Stimulated activated CD8-positive, alpha-beta memory T cell treated with anti-CD3 and anti-CD28 coated beads, Interleukin-4, amount 100 ng/mL, for 48 hours (primary cell): ENCODE measurements at regions not wholly inside any gene's neighbourhood (a gene's known extent, or its start where the extent isn't known, plus 50 kb on each side); places are given as distances from the start of the nearest gene placed in this dataset.

ENCODE experiments used
- DNase-seq: peaks from one replicate; pipeline ENCODE4 v3.0.0-alpha.2; 2020

DNA sequence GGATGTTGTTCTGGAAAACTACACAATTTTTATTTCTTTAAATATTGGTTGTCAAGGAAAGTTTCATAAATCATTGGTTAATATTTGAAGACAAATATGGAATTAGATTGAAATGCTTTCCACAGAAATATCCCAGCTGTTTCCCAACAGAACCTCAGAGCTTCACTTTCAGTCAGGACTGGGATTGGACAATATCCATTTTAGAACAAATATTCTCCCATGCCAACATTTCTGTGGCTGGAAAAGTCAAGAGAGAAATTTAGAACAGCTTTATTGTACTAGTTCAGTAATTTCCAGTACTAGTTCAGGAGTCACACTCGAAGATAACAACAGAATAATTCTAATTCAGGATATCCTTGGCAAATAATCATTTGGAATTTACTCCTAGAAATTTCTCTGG, 116.1 kb upstream of the TUT7 start:
- no peak for DNase-seq

DNA sequence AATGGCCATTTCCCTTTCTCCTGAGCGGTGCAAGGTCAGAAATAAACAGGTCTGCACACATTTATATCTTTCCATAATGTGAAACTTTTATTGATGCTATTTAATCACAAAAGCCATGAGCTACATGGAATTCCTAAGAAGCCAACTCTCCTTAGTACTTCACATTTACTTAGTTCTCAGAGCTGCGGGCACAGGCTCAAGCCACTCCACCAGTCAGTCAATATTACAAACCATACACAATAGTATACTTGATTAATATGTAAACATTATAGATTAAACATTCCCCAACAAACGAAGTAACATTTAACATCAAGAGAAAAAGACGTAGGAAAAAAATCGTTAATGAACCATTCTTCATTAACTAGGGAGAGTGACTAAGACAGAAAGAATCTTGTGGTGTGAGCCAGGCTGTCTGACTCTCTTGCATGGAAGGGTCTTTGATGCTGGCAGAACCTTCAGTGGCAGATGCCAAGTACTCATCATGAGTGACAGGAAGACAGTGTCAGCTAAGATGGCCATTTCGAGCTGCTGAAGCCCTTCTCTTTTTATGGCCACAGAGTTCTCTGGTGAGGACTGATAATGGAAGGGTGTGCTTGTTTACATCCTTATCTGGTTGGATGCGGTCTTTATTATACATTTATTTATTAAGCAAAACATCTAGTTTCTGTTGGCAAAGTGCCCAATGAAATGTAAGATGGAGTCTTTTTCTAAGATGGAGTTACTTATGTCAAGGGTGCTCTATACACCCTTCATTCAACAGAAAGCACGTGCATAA, 115.5 kb upstream of the TUT7 start:
- DNase-seq = no peak

GRCh38 chr9:86464242-86464641, 110.0 kb upstream of the TUT7 start:
- DNase-seq = no peak

GRCh38 chr9:86460216-86461002, 106.2 kb upstream of the TUT7 start:
- DNase-seq = no peak

DNA sequence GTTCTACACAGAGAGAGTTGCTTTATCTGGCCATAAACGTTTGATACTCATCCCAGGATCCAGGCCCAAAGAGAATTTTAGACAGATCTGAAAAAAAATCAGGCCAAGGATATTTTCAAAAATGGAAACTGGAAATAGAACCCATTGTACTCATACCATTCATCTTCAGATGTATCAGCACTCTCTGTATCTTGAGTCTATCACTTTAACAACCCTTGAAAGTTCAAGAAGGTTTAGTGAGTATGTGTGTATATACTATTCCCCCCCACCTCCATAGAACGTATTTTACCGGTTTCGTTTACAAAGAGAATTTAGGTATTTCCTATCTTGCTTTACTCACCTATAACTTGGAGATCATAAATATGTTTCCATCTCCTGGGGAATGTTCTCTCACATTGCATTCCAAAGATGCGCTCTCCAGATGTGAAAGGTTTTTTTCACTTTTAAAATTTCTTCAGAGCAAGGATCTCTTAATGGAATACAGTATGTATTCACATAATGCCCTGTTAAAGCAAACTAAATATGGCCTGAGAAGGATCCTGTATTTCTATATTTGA, 105.5 kb upstream of the TUT7 start:
- no peak for DNase-seq

DNA sequence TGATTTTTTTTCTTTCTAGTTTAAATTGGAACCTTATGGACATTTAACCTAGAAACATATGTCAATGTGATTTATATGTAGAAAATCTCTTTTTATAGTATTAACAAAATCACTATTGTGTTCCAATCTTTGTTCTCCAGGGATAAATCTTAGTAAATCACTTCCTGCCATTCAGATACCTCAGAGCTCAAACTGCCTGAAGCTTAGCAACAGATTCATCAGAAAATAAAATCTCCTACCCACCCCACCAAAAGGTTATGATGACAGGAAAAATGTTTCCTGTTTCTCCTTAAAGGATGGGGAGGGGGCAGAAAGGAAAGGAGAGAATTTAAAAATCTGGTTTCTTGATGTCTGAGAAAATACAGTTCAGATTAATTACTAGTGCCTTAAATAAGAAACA, 105.0 kb upstream of the TUT7 start:
- DNase-seq = no peak

DNA sequence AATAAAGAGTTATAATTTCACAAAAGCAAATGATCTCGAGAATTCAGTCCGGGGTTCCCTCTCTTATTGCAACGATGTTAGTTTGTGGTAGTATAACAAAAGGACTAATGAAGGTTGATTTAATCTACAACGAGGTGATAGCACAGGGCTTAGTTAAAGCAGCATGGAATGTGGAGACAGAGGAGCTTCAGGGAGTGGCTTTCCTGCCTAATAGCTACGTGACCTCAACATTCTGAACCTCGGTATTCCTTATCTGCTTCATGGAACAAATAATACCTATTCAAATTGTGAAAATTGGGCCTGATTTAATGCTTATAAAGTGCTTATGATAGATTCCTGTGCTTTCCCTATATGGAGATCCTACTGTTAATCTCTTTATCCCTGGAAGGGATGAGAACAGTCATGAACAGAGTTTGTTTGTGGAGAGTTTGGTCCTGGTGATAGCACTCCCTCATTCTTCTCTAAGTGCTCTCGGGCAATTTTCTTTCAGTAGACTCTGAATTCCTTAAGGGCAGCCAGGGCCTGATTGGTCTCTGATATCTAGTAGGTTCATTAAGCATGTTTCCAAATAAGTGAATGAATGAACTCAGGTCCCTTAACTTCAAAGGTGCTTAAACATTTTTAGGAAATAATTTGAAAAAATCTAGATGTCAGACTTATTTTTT, 104.1 kb upstream of the TUT7 start:
- DNase-seq = no peak

GRCh38 chr9:86456416-86456815, 102.2 kb upstream of the TUT7 start:
- DNase-seq = no peak

DNA sequence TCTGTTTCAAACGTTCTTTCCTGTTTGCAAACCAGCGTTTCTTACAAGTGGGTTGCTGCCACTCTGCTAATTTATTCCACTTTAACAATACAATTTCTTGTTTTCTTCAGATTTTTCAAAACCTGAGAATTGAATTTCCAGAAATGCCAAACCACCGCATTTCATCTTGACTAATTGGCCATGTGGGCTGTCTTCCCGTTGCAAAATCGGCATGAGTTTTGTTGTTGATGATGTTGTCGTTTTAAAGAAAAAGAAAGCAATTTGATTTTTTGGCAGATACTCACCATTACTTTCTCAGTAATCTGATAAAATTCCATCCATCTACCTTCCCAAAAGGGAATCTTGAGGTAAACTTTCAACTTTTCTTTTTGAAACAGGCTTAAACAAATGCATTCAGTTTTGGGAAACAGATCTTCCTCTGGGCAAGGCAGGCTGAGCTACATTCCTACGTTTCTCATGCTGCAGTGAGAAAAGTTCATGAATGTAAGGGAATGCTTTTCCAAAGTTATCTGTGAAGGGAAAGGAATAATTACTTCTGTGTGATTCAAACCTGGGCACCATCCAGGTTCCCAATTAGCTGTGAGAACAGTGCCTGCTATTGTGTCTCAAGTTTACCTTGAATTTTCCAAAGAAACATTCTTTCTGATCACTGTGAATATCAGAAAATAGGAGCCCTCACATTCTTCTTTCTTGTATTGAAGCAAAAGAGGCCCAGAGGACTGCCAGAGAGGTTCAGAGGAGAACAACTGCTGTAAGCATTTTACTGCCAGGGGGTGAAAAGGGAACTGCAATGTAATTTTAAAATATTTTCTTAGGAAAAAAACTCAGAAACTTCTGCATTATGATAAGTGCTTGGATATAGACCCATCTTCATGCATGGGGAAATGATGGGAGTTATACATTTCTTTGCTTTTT, 100.7 kb upstream of the TUT7 start:
- DNase-seq = no peak

- DNase-seq = no peak
Measured at GRCh38 chr9:86452201-86452828, 98.1 kb upstream of the TUT7 start.

GRCh38 chr9:86449246-86449645, 95.0 kb upstream of the TUT7 start:
- no peak for DNase-seq

DNA sequence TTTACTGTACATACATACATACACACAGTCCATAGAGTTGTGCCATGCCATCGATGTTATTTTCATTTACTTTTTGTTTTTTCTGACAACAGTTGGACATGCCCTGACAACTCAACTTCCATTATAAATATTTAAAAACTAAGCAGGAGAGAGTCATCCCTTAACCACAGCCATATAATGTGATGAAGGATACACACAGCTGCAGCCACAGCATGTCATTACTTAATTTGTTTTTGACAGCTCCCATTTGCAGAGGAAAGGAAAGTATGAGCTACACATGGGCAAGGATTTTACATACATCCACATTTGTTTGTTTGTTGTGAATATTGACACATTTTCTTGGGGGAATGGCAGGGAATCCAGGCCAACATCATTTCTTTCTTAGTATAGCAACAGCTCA, 91.5 kb upstream of the TUT7 start:
- DNase-seq = no peak

- DNase-seq = no peak
Measured at GRCh38 chr9:86443992-86444391, 89.8 kb upstream of the TUT7 start.

- no peak for DNase-seq
Measured at GRCh38 chr9:86434039-86434726, 80.0 kb upstream of the TUT7 start.

GRCh38 chr9:86424251-86424891, 70.2 kb upstream of the TUT7 start:
- DNase-seq = no peak

DNA sequence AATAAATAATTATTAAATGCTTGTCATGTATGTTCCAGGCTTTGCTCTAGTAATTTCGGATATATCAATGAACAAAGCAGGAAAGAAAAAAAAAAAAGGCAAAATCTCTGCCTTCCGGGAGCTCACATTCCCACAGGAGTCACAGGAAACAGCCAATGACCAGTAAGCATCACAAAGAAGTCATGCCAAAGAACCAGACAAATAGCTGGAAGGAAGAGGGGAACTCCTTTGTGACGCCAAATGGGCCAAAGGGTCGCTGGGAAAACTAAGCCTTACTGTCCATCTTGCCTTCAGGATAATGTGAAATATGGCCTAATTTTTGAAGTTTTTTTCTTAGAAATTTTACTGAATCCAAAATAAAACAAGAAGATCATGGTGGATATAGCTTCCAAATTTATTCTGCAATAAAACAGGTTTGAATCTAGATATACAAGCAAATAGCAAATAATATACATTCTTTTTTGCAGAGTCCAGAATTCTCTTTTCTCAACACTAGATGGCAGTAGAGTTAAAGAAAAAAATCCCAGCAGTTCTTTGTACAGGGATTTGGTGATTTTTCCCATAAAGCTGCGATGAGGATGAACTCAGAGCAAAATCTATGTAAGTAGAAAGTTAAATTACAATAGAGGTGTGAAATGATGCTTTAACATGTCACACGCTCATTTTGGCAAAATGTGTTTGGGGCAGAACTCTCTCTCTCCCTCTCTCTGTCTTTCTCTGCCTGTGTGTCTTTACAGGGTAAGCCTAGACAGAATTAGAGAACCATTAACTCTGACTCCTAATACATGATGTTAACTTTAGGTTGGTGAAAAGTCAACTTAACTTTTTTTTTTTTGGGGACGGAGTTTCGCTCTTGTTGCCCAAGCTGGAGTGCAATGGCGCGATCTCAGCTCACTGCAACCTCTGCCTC, 60.0 kb upstream of the TUT7 start:
- no peak for DNase-seq

GRCh38 chr9:86410281-86410680, 56.1 kb upstream of the TUT7 start:
- DNase-seq = no peak

DNA sequence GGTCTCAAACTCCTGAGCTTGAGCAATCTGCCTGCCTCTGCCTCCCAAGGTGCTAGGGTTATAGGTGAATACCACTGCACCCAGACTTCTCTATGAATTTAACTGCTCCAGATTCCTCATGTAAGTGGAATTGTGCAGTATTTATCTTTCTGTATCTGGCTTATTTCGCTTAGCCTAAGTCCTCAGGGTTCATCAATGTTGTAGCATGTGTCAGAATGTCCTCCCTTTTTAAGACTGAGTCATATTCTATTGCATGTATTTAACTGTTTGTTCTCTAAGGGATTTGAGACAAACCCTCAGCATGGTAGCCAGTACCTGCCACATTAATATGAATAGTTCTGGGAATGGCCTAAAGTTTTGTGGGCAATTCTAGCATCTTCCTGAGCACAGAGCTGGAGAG, 53.9 kb upstream of the TUT7 start:
- no peak for DNase-seq

DNA sequence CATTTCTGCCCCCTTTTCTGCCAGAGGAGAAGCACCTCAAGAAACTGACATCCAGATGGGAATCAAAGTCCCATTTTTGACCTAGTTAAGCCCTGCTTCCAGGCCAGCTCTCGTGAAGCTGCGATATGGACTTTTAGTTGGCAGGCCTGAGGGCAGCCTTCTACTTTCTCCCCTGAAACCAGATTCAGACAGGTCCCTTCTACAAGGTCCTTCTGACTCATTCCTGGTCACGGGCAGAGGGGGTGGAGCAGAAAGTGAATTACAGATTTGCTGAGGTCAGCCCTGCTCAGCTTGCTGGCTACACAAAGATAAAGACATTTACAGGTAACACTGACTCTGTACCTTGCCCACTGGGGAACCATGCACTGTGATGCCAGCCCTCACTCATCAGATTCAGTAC, 52.8 kb upstream of the TUT7 start:
- peak; percentile 47 for DNase-seq

- no peak for DNase-seq
Measured at GRCh38 chr9:86406366-86406765, 52.2 kb upstream of the TUT7 start.
